Dermis blood vessel endothelial cell (primary cell): ENCODE measurements at regions not wholly inside any gene's neighbourhood (a gene's known extent, or its start where the extent isn't known, plus 50 kb on each side); places are given as distances from the start of the nearest gene placed in this dataset.

Experiments used
- DNase-seq: peaks from one replicate; pipeline ENCODE4 v3.0.0; 2010

DNA sequence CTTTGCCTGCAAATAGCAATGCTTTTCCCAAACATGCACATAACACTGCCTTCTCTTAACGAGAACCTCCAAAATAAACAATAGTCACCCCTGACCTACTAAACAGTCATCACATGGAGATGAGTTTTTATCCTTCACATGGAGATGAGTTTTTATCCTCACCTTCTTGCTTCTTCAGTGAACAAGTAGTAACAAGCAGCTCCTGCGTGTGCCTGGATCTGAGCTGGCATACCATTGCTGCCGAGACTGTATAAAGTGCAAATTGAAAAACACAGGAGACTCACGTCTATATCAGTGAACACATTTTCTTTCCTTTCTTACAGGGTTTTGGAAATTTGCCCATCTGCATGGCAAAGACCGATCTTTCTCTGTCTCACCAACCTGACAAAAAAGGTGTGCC lies 625.7 kb downstream of the FOXD4L6 start:
- peak; percentile 0 for DNase-seq
